Stimulated activated CD4-positive, alpha-beta T cell treated with anti-CD3 and anti-CD28 coated beads, Interleukin-1b, Interleukin-23, amount 100 ng/mL, for 1 hour (primary cell): ENCODE measurements at regions not wholly inside any gene's neighbourhood (a gene's known extent, or its start where the extent isn't known, plus 50 kb on each side); places are given as distances from the start of the nearest gene placed in this dataset.
"Not testable (repeated sequence)": the region's sequence is repeated elsewhere in the genome, so short reads cannot be mapped to it uniquely, and the experiment has no call there.

Source experiments
- DNase-seq, 2 donors: peaks; one replicate each; pipeline ENCODE4 v3.0.0-alpha.2; 2020; ENCODE audit warnings: low read depth in 2 of 2

GRCh38 chr12:76180401-76181277 is 96.2 kb upstream of the NAP1L1 start:
- no peak for DNase-seq

GRCh38 chr12:76178452-76178851 is 94.0 kb upstream of the NAP1L1 start:
- DNase-seq = no peak

GRCh38 chr12:76177821-76178220 is 93.3 kb upstream of the NAP1L1 start:
- DNase-seq = no peak

- DNase-seq = no peak
Measured at GRCh38 chr12:76176940-76177339, 92.5 kb upstream of the NAP1L1 start.

GRCh38 chr12:76175946-76176345 is 91.5 kb upstream of the NAP1L1 start:
- DNase-seq = not testable (repeated sequence)

GRCh38 chr12:76173756-76174155 is 89.3 kb upstream of the NAP1L1 start:
- no peak for DNase-seq

- DNase-seq = peak; percentile 9 to 30
Measured at GRCh38 chr12:76158518-76159321, 74.2 kb upstream of the NAP1L1 start.

GRCh38 chr12:76156726-76157125 is 72.2 kb upstream of the NAP1L1 start:
- no peak for DNase-seq

GRCh38 chr12:76156314-76156713 is 71.8 kb upstream of the NAP1L1 start:
- DNase-seq = no peak

- no peak for DNase-seq
Measured at GRCh38 chr12:76155157-76155670, 70.7 kb upstream of the NAP1L1 start.

- DNase-seq = no peak
Measured at GRCh38 chr12:76153616-76154015, 69.1 kb upstream of the NAP1L1 start.

GRCh38 chr12:76152181-76152807 is 67.8 kb upstream of the NAP1L1 start:
- no peak for DNase-seq

GRCh38 chr12:76144245-76144549 is 59.7 kb upstream of the NAP1L1 start:
- DNase-seq = no peak

GRCh38 chr12:76143343-76144244 is 59.1 kb upstream of the NAP1L1 start:
- DNase-seq = no peak

- no peak for DNase-seq
Measured at GRCh38 chr12:76142305-76142704, 57.8 kb upstream of the NAP1L1 start.

GRCh38 chr12:76138656-76139055 is 54.2 kb upstream of the NAP1L1 start:
- DNase-seq = no peak

- DNase-seq = no peak
Measured at GRCh38 chr12:76137606-76138005, 53.1 kb upstream of the NAP1L1 start.

- DNase-seq = no peak
Measured at GRCh38 chr12:76135456-76135855, 51.0 kb upstream of the NAP1L1 start.
